ENCODE measurements at regions not wholly inside any gene's neighbourhood (a gene's known extent, or its start where the extent isn't known, plus 50 kb on each side); places are given as distances from the start of the nearest gene placed in this dataset.

GRCh38 chr5:51859624-51860023 is 476.4 kb downstream of the ISL1 start:
- in situ Hi-C loops (cut with HindIII; ENCODE audit: low pct_unique_long_range_greater_than_20kb, low sequenced_read_pairs), result no loop called here
- TF ChIP-seq JUND (IDR thresholded peaks at IDR 0.05; ENCODE audit: low read depth), result no peak
- DNase-seq (ENCODE audit: low read depth in 1 of 2, low spot score in 1 of 2), result no peak

GRCh38 chr5:51860532-51861018 is 477.3 kb downstream of the ISL1 start:
- peak; percentile 98 for TF ChIP-seq JUND (IDR thresholded peaks at IDR 0.05; ENCODE audit: low read depth)
- peak; percentile 16 to 63 for DNase-seq (ENCODE audit: low read depth in 1 of 2, low spot score in 1 of 2)
- in situ Hi-C loops (cut with HindIII; ENCODE audit: low pct_unique_long_range_greater_than_20kb, low sequenced_read_pairs), result no loop called here

GRCh38 chr5:51872144-51872543 is 488.9 kb downstream of the ISL1 start:
- DNase-seq (ENCODE audit: low read depth in 1 of 2, low spot score in 1 of 2), result no peak
- TF ChIP-seq JUND (IDR thresholded peaks at IDR 0.05; ENCODE audit: low read depth), result no peak
- in situ Hi-C loops (cut with HindIII; ENCODE audit: low pct_unique_long_range_greater_than_20kb, low sequenced_read_pairs), result no loop called here

GRCh38 chr5:51881901-51882300 is 498.7 kb downstream of the ISL1 start:
- DNase-seq (ENCODE audit: low read depth in 1 of 2, low spot score in 1 of 2), result no peak

GRCh38 chr5:51882647-51883046 is 499.4 kb downstream of the ISL1 start:
- in situ Hi-C loops (cut with HindIII; ENCODE audit: low pct_unique_long_range_greater_than_20kb, low sequenced_read_pairs), result no loop called here
- DNase-seq (ENCODE audit: low read depth in 1 of 2, low spot score in 1 of 2), result no peak
- no peak for TF ChIP-seq JUND (IDR thresholded peaks at IDR 0.05; ENCODE audit: low read depth)

More at GRCh38 chr5:51881901-51882300, 498.7 kb downstream of the ISL1 start:
- no peak for TF ChIP-seq JUND (IDR thresholded peaks at IDR 0.05; ENCODE audit: low read depth)
- in situ Hi-C loops (cut with HindIII; ENCODE audit: low pct_unique_long_range_greater_than_20kb, low sequenced_read_pairs), result no loop called here

- no peak for DNase-seq (ENCODE audit: low read depth in 1 of 2, low spot score in 1 of 2)
- no peak for TF ChIP-seq JUND (IDR thresholded peaks at IDR 0.05; ENCODE audit: low read depth)
- in situ Hi-C loops (cut with HindIII; ENCODE audit: low pct_unique_long_range_greater_than_20kb, low sequenced_read_pairs), result no loop called here
Observed at GRCh38 chr5:51889703-51890102, 506.5 kb downstream of the ISL1 start.

- DNase-seq (ENCODE audit: low read depth in 1 of 2, low spot score in 1 of 2), result no peak
- in situ Hi-C loops (cut with HindIII; ENCODE audit: low pct_unique_long_range_greater_than_20kb, low sequenced_read_pairs), result no loop called here
- no peak for TF ChIP-seq JUND (IDR thresholded peaks at IDR 0.05; ENCODE audit: low read depth)
Observed at GRCh38 chr5:51890435-51891116, 507.3 kb downstream of the ISL1 start.

- DNase-seq (ENCODE audit: low read depth in 1 of 2, low spot score in 1 of 2), result no peak
- in situ Hi-C loops (cut with HindIII; ENCODE audit: low pct_unique_long_range_greater_than_20kb, low sequenced_read_pairs), result no loop called here
- TF ChIP-seq JUND (IDR thresholded peaks at IDR 0.05; ENCODE audit: low read depth), result no peak
Observed at GRCh38 chr5:51892680-51893079, 509.4 kb downstream of the ISL1 start.

GRCh38 chr5:51895834-51896233 is 512.6 kb downstream of the ISL1 start:
- no peak for TF ChIP-seq JUND (IDR thresholded peaks at IDR 0.05; ENCODE audit: low read depth)
- DNase-seq (ENCODE audit: low read depth in 1 of 2, low spot score in 1 of 2), result no peak
- in situ Hi-C loops (cut with HindIII; ENCODE audit: low pct_unique_long_range_greater_than_20kb, low sequenced_read_pairs), result no loop called here

GRCh38 chr5:51902512-51902911 is 519.3 kb downstream of the ISL1 start:
- in situ Hi-C loops (cut with HindIII; ENCODE audit: low pct_unique_long_range_greater_than_20kb, low sequenced_read_pairs), result no loop called here
- no peak for TF ChIP-seq JUND (IDR thresholded peaks at IDR 0.05; ENCODE audit: low read depth)
- peak in 1 of 2 experiments; percentile 20 for DNase-seq (ENCODE audit: low read depth in 1 of 2, low spot score in 1 of 2)

GRCh38 chr5:51908215-51908614 is 525.0 kb downstream of the ISL1 start:
- no peak for TF ChIP-seq JUND (IDR thresholded peaks at IDR 0.05; ENCODE audit: low read depth)
- in situ Hi-C loops (cut with HindIII; ENCODE audit: low pct_unique_long_range_greater_than_20kb, low sequenced_read_pairs), result no loop called here
- no peak for DNase-seq (ENCODE audit: low read depth in 1 of 2, low spot score in 1 of 2)

GRCh38 chr5:51944500-51945125 is 561.4 kb downstream of the ISL1 start:
- in situ Hi-C loops (cut with HindIII; ENCODE audit: low pct_unique_long_range_greater_than_20kb, low sequenced_read_pairs), result no loop called here
- DNase-seq (ENCODE audit: low read depth in 1 of 2, low spot score in 1 of 2), result no peak

GRCh38 chr5:51958473-51958872 is 575.2 kb downstream of the ISL1 start:
- in situ Hi-C loops (cut with HindIII; ENCODE audit: low pct_unique_long_range_greater_than_20kb, low sequenced_read_pairs), result no loop called here
- no peak for TF ChIP-seq JUND (IDR thresholded peaks at IDR 0.05; ENCODE audit: low read depth)
- no peak for DNase-seq (ENCODE audit: low read depth in 1 of 2, low spot score in 1 of 2)

More at GRCh38 chr5:51944500-51945125, 561.4 kb downstream of the ISL1 start:
- TF ChIP-seq JUND (IDR thresholded peaks at IDR 0.05; ENCODE audit: low read depth), result no peak
